VCaP (cell line): ENCODE measurements at regions not wholly inside any gene's neighbourhood (a gene's known extent, or its start where the extent isn't known, plus 50 kb on each side); places are given as distances from the start of the nearest gene placed in this dataset.

Experiments used
- H3K27ac ChIP-seq: fragments of 450-650 bp; 2 replicates; pipeline ENCODE4 v1.5.1; 2017
- TF ChIP-seq, protein P1 (sequence below): fragments of 450-650 bp; conservative IDR thresholded peaks from 2 replicates; pipeline ENCODE4 v1.5.1; 2017; ENCODE audit warnings: mild to moderate bottlenecking, moderate library complexity

DNA sequence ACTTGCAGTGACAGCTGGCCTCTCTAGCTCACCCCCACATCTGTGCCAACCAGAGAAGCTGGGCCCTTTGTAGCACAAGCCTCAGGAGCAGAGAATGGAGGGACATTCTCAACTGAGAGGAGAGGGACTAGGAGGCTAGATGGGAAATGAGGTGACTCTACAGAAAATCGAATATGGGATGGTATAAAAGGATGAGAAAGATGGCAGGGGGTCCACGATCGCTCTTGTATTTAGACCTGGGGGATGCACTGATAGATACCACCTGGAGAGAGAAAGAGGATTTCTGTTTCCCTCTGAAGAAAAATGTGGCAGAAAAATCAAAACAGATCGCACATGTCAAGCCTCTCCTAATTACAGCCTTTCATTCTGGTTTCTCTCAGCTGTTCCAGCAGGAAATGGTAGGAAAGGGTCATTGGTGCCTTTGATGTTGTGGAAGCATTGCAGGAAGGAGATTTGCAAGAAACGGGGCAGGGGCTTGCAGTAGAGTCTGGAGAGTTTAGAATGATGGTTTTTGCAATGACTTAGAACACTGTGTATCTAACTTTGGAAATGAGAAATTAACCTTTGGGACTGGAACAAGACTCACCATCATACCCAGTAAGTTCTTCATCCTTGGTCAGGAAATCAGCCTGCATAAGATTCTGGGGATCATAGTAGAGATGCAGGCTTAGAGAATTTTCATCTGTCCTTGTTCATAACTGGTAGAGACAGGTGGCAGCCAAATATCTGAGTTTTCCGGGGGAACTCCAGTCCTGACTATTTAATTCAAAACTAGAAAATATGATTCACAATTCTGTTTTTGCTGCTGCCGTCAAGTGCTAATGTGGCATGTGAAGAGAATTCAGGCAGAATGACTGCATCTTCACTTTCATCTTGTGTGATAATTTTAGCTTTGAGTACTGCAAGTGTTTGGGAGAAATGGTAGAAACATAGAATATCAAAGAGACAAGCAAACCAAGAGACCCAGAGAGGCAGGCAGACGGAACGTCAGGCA is 98.8 kb downstream of the DAD1 start:
- H3K27ac ChIP-seq, result no peak overlapping the region
- TF ChIP-seq, protein P1, sequence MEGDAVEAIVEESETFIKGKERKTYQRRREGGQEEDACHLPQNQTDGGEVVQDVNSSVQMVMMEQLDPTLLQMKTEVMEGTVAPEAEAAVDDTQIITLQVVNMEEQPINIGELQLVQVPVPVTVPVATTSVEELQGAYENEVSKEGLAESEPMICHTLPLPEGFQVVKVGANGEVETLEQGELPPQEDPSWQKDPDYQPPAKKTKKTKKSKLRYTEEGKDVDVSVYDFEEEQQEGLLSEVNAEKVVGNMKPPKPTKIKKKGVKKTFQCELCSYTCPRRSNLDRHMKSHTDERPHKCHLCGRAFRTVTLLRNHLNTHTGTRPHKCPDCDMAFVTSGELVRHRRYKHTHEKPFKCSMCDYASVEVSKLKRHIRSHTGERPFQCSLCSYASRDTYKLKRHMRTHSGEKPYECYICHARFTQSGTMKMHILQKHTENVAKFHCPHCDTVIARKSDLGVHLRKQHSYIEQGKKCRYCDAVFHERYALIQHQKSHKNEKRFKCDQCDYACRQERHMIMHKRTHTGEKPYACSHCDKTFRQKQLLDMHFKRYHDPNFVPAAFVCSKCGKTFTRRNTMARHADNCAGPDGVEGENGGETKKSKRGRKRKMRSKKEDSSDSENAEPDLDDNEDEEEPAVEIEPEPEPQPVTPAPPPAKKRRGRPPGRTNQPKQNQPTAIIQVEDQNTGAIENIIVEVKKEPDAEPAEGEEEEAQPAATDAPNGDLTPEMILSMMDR, result no peak

GRCh38 chr14:22489244-22489545 is 99.8 kb downstream of the DAD1 start:
- TF ChIP-seq, protein P1, result no peak
- H3K27ac ChIP-seq, result no peak overlapping the region

DNA sequence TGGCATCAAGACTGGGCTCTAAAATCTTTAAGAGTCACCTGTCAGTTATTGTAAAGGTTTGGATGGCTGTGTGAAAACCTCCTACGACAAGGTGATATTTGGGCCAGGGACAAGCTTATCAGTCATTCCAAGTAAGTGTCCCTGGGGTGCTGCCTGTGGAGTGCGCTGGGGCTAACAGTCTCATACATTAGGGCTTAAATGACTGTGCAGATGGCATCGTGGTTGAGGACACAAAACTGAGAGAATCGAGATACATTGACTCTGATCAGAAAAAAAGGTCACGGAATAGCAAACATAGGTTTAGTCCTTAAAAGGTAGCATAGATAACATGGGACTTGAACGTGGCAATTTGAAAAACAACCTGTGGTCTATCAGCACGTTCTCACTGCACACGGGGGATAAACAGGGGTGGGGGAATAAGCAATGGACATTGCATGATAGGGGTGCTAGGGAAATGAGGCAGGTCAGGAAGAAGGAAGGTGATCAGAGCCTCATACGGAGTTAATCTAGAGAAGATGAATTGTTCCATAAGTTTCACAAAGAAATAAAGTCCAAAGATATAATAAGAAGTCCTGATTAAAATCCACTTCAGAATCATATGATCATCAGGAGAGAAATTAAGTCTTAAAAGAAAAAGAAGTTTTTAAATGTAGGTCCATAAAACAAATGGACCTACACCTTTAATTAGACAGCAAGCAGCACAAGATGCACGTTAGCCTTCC is 100.3 kb downstream of the DAD1 start:
- no peak overlapping the region for H3K27ac ChIP-seq
- TF ChIP-seq, protein P1, result no peak

DNA sequence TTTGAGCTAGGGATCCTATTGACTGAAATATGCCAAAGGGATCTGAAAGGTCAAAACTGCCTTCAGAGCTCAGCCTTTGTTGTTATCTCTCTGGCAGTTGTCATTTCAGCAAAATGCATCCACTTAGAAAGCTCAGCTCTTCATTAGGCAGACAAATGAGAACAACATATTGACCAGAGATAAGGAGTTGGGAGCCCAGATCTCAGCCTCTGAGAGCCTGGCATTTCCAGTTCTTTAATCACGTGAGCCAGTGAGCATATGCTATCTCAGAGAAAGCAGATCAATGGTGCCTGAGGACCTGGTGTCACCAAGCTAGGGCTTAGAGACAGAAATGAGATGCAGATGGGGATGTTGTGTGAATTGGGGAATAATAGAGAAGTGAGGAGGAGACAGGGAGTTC is 101.1 kb downstream of the DAD1 start:
- TF ChIP-seq, protein P1, result no peak
- H3K27ac ChIP-seq, result no peak overlapping the region

- no peak overlapping the region for H3K27ac ChIP-seq
- TF ChIP-seq, protein P1, result no peak
Measured at GRCh38 chr14:22487401-22487800, 101.6 kb downstream of the DAD1 start.

GRCh38 chr14:22486675-22487074 is 102.3 kb downstream of the DAD1 start:
- TF ChIP-seq, protein P1, result no peak
- no peak overlapping the region for H3K27ac ChIP-seq

DNA sequence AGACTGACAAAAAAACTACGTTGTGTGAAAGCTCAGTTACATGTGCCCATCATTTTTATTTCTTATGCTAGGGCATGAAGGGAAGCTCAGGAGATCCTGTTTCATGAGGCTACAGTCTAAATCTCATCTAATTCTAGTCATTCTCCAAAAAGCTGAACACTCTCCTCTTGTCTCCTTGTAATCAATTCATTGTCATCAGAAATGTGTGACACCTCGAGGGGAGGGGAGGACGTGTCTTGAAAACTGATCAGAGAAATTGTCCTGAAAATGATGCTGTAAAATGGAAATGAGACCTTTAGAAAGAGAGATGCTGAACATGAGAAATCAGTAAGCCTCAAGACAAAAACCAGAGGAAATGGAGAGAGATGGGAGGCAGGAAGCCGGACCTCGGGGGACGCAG is 103.4 kb downstream of the DAD1 start:
- no peak overlapping the region for H3K27ac ChIP-seq
- TF ChIP-seq, protein P1, result no peak
